HG03135 (cell line): ENCODE measurements at regions not wholly inside any gene's neighbourhood (a gene's known extent, or its start where the extent isn't known, plus 50 kb on each side); places are given as distances from the start of the nearest gene placed in this dataset.
"Not testable (repeated sequence)": the region's sequence is repeated elsewhere in the genome, so short reads cannot be mapped to it uniquely, and the experiment has no call there.

Source experiments
- ATAC-seq: cut with Tn5 transposase; IDR thresholded peaks from one replicate; pipeline ENCODE4 v1.9.1; 2021; ENCODE audit warnings: mild to moderate bottlenecking, moderate library complexity; ENCODE audit not compliant: unreplicated experiment

DNA sequence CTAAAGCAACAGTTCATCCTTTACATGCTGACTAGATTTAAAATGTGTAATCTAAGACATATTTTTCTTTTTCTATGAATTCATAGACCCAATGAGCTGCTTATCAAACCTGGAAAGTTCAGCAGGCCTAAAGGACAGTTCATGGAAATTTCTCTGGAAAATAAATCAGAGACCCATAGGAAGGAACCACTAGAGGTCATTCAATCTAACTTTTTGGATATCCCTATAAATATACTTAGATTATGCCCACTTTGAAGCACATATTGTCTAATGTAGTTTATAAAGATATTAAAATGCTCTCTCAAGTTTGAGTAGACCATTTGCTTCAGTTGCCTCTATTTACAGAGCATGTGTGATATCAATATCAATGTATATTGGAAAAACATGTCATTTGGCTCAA is 473.0 kb downstream of the FAT4 start:
- no peak for ATAC-seq

DNA sequence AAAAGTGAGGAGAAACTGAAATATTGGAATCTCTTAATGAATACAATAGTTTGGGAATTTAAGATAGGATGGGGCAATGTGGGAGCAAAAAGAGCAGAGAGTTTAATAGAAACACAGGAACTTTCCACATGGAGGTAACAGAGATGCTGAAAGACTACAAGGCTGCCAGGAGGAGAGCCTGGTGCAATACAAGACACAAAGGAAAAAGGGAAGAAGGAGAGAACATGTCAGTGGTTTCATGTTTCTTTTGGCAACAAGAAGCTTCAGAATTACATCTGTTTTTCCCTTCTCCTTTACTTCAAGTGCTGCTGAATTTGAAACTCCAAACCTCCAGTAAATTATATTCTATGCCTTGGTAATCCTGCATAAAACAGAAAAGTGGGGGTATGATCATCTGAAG is 474.3 kb downstream of the FAT4 start:
- no peak for ATAC-seq

DNA sequence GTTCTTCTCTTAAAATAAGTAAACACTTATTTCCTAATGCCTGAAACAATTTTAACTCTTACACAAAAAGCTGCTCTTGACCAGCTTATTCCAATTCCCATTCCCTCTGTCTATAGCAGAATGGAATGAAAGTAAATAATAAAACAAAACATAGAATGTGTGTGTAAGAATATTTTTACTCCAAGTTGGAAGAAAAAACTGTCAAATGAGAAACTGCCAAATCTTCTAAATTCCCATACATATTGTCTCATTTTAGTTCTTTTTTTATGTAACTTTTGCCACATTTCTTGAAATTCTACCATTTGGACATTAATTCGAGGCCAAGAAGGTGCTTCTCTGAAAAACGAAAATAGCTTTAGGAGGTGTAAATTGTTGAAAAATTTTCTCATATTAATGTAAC is 477.1 kb downstream of the FAT4 start:
- ATAC-seq = no peak

DNA sequence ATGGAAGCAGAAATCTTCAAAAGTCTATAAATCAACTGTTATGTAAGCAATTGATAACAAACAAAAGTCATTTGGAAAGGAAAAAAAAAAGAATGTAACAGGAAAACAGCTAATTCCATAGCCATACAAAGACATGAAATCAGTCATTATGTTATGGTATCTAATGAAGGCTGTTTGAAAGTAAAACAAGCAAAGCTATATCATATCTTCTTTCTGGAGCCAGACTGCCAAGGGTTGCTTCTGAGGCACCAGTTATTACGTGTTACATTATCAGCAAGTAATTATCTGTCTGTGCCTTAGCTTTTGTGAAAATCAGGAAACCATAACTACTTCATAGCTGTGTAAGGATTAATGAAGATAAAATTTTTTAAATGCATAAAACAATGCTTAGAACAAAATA is 480.2 kb downstream of the FAT4 start:
- ATAC-seq = no peak

DNA sequence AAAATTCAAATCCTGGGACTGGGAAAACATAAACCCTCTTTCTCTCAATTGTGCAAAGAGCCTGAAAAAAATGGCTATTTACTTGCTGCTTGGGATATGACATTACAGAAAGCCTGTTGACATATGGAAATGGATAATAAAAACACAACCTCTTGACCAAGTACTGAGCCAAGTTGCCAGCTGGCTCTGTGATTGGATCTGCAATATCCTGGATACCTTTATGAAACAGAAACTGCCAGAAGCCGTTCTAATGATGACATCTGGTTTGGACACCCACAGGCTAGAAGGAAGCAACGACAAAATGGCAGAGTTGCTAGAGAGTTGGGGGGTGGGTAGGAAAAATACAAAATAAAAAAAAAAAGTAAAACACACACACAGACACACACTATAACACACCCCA is 481.4 kb downstream of the FAT4 start:
- ATAC-seq = no peak

DNA sequence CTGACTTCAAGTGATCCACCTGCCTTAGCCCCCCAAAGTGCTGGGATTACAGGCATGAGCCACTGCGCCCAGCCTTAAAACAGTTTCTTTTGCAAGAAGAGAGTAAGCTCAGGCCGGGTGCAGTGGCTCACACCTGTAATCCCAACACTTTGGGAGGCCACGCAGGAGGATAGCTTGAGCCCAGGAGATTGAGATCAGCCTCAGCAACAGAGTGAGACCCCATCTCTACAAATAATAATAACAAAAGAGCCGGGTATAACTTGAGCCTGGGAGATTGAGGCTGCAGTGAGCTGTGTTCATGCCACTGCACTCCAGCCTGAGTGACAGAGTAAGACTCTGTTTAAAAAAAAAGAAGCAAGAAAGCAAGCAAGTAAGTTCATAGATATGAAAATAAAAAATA is 482.9 kb downstream of the FAT4 start:
- not testable (repeated sequence) for ATAC-seq

DNA sequence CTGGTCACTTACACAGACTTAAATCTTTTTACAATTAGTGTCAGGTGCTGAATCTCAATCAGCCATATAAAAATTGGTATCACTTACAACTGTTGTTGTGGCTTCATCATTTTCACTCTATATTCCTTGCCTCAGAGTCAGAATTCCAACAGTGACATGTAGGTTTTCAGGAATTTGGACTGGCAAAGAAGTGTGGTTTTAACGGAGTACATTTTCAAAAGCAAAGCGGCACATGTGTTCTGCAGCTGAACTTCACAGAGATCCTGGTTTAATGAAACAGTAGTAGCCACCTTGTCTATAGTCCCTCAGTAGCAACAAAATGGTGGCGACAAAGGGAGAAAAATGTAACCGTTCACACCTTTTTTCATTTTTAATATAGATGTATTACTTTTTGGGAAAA is 486.6 kb downstream of the FAT4 start:
- ATAC-seq = no peak

DNA sequence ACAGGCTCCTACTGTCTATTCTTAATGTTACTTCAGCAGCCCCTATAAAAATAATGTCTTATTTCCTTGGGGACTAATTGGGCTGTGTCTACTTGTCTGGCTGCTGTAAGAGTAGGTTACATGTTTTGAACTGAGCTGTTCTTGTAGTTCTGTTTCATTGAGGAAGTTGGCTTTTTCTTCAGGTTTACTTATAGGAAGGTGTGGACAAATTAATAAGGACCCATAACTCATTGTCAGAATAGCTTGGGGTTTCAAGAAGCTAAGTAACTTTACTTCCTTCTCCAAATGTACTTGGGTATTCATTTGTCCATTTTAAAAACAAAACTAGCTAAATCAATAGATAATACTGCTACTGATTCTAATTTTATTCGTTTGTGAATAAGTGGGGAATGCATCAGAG is 487.2 kb downstream of the FAT4 start:
- ATAC-seq = no peak

DNA sequence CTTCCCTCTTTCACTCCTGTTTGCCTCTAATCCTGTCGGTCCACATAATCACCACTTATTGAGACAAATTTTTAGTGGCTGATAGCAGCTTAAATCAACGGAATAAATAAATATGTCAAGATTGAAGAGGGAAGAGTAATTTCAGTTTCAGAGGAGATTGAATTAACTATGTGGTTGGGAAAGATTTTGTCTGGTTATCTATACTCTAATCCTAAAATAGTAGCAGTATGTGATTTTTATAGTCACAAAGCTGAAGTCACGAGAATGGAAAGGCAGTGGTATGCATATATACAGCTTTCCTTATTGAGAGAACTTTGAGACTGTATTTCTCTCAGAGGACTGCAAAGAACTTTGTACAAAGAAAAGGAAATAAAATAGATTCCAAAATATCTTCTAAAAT is 493.3 kb downstream of the FAT4 start:
- ATAC-seq = no peak

DNA sequence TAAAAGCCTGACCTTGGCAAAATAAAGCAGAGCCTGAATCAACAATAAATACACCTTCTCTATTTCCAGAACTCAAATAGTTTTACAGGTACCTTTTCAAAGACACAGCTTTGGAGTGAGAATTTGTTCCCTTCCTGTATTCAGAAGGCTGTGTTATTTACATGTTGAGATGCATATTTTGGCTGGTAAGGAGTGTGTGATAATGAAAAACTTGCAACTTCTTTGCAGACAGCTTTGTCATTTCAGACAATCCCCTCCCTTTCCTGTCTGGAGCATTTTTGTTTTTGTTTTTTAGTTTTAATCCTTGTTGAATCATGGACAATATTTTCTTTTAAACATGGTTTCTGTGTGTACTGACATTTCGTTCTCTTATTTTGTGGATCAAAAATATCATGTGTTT is 493.8 kb downstream of the FAT4 start:
- no peak for ATAC-seq

DNA sequence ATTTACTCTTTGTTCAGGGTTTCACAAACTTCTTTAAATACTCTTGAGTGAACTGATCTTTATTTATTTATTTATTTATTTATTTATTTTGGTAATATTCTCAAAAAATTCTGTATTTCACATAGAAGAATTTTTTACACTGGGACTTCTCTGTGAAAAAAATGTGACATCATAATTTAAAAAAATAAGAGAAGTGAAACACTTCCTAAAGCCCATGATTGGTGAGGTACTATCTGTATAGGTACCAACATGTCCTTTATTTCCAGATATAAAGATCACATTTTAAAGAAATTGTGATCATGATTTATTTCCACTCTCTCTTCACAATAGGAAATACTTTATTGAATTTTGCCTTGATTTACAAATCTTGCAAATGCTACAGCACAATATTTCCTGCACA is 497.1 kb downstream of the FAT4 start:
- ATAC-seq = no peak

DNA sequence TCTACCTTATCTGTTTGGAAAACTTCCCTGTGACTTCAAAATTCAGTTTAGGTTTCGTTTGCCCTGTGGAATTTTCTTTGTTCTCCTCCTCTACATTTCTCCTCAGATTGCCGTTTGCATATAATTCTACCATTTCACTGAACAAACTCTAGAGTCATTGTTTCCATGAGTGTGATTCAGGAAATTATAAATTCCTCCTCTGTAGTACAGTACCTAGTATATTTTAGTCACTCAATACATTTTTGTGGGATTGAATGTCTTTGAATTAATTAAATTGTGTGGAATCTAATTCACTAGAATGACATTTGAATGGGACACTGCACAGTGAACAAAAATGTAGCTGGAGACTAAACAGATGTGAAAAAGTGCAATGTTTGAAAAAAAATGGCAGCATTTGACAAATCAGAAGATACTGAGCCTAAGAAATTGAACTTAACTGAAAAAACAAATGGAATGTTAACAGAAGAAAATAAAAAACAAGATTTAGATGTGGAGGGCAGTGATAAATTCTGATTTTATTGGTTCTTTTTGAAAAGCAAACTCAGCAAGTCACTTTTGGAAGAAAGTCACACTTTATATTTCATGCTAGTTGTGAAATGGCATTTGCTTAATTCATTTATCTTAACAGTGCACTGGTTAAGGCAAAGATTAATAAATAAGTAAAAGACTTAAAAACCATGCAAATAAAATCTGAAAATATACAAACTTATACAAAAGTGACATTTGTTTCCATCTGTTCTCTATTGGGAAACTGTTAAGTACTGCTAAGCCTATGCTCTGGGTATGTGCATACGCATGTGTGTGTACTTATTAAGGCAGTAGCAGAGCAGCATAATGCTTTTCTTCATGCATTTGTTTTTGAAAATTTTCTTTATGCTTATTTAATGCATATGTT is 512.3 kb downstream of the FAT4 start:
- ATAC-seq = no peak

DNA sequence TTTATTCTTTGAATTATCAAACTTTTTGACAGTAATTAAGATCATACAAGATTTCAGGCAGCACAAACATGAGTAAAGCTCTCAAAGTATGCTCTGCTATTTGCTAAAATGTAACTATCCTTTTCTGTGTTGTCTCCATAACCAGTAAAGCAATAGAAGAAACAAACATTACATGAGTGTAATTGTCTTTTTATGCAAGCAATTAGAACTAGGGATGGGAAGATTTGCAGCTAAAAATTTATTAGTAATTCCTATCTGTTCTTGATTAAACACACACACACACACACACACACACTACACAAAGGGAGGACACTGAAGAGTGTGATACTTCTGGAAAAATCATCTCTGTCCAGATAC is 512.9 kb downstream of the FAT4 start:
- ATAC-seq = no peak

DNA sequence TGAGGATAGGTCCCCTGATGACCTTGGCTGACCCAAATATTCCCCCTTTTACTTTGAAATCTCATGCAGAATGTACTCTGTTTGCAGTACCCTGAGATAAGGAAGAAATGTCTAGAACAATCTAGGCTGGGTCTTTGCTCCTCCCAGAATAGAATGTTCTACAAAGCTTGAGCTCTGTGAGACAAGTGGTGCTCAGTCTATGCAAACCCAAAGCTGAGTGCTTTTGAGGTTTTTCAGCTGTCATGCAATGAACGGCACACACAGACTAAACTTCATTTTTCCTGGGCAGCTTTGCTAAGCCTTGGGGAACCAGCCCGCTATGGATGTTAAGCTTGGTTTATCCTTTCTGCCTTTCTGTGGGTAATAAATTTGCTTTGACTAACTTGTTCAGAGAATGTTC is 513.6 kb downstream of the FAT4 start:
- ATAC-seq = no peak

DNA sequence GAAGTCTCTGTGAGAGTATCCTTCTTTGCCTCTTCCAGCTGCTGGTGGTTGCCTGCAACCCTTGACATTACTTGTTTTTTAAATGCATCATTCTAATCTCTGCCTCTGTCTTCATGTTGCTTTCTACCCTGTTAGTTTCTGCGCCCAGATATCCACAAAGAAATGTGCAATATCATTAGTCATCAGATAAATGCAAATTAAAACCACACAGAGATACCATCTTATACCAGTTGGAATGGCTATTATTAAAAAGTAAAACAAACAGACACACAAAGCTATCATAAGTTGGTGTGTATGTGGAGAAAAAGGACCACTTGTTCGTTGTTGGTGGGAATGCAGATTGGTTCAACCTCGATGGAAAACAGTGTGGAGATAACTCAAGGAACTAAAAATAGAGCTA is 517.4 kb downstream of the FAT4 start:
- ATAC-seq = no peak

DNA sequence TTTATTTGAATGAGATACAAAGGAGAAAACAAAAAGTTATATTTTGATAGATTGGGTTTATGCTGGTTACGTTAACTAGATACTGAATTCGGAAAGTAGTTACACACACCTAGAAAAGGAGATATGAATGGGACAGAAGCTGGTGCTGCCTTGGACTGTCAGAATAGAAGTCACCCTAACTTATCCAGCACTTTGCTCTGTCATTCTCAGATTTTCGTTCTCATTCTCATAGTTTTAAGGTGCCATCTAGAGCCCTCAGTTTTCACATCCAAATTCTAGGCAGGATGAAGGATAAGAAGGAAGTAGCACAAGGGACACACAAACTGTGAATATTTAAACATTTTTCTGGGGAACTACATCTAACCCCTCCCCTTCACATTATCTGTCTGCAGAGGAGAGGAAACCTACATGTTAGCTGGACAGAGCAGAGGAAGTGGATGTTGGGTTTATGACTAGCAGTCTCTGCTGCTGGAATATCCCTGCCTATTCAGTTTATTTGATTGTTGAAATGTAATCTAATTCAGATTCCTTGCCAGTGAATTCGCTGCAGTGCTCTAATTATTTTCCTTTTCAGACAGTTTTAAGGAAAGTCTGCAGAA is 521.9 kb downstream of the FAT4 start:
- no peak for ATAC-seq

DNA sequence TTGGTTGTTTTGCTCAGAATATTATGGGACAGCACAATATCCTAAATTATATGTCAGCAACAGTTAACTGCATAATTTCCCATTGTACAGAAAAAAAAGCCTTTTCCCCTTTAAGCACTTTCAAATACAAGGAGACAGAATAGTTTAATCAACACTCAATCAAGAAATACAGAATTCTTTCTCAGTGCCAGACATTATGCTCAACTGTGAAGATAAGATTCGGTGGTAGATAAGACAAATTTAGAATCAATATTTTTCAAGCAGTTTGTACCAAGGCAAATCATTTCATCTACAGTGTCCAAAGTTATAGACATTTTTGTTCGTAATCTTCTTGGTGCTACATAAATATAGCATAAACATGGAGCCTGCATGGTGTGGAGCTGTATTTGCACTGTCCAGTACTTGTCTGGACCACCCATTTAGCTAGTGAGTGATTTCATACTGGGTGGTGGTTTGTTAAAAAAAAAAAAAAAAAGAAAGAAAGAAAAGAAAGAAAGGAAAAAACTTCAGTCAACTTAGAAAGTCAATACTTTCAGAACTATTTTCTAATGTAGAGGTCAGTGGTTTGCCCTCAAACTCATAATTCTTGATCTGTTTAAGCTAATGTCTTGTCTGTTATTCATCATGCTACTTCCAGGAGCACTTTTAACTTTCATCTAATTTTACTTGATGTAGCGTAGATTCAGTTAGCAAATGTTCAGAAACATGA is 522.9 kb downstream of the FAT4 start:
- no peak for ATAC-seq

DNA sequence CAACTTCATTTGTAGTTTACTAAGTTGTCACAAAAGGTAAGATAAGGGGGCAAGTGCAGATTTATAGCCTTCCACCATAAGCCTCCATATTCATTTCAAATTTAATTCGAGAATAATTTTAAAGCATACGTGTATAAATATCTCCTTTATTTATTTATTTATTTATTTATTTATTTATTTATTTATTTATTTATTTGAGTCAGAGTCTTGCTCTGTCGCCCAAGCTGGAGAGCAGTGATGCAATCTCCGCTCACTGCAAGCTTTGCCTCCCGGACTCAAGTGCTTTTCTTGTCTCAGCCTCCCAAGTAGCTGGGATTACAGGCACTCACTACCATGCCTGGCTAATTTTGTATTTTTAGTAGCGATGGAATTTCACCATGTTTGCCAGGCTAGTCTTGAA is 523.4 kb downstream of the FAT4 start:
- ATAC-seq = no peak

DNA sequence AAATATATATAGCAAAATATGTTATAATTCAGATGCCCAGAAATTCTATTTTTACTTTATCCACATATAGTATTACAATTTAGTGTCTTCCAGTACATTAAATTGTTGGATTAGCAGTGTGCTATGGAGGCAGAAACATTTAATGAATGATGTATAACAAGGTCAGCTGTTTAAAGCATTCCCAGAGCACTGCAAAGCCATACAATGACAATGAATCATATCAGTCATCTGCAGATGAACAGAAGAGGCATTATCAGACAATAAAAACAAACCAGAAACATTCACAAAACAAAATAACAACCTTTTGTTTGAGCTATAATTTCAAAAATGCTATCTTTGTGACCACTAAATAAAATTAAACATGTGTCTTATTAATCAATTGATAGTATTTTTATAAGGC is 524.2 kb downstream of the FAT4 start:
- no peak for ATAC-seq

DNA sequence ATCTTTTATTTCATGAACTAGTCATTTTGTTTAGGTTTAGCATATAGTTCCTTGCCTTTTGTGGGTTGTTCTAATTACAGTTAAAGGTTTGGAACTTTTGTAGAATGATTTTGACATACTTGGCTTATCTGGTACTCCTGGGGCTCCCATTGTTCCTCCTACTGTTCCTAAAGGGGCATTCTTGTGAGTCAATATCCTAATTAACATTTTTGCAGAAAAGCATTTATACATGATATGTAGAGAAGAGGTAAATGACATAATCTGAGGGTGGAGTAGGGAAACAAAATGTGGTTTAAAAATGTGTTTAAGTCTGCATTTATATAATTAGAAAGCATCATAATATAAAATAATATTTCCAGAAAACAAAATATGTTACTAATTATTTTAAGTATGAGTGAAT is 529.2 kb downstream of the FAT4 start:
- ATAC-seq = no peak

DNA sequence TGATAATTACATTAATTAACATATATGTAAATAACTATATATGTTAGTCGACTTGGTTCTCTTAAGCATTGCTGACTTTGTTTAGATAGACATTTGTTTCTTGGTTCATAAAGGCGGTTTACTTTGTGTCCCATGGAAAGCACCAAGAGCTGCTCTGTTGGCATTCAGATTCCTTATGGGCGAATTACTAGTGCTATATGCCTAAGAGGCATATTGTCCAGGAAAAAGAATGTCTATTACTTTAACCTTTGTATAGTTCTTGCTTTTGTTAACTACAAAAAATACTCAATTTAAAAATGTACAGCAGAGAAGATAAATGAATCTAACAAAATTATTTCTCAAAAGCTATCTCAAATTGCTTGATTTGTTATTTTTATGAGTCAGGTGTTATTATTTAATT is 532.8 kb downstream of the FAT4 start:
- ATAC-seq = no peak

DNA sequence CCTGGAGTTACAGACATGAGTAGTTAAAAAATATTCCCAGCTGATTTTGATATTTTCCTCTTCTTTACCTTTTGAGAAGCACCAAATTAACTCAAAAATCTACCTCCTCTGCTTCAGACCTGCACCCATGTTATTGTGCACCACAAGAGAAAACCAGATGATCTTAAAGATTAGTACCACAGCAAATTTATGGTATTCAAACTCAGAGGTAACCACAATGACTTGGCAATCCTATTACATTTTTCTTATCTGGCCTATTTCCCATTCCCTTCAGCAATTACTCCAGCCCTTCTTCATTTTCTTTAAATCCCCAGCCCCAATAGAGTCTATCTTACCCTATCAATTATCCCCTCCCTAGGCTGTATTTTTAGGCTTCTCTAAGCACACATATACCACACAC is 535.1 kb downstream of the FAT4 start:
- ATAC-seq = no peak
